ENCODE measurements at regions not wholly inside any gene's neighbourhood (a gene's known extent, or its start where the extent isn't known, plus 50 kb on each side); places are given as distances from the start of the nearest gene placed in this dataset.

DNA sequence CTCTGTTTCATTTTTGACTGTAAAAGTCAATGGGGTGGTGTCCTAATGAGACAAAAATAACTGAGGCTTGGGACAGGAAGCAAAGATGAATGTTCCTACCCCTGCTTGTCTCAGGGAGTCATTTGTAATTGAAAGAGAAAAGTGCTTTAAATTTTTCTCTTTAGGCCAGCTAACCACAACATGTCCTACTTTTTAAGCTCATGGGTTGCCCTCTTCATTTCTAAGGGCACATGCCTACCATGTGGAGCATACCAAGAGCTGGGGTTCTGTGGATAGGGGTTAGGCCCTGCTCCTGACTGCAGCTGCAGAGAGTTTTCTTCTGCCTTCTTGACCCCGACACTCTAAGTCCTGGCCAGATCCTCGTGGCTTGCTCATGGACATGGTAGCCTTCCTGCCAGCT is 96.8 kb upstream of the ARL4C start:
- peaks cover 19% of the 10 kb centered on the region; the same call in 1 of the 2 replicates for H3K9me3 ChIP-seq (ENCODE audit: insufficient read depth, low read length)
- no peak for DNase-seq (ENCODE audit: low read depth, low spot score)
- H3K27me3 ChIP-seq (ENCODE audit: insufficient read depth, insufficient read length): no peaks in the 10 kb centered on the region
- H3K4me1 ChIP-seq (ENCODE audit: insufficient read depth, insufficient read length): peaks cover 6% of the 10 kb centered on the region
- H3K4me3 ChIP-seq (ENCODE audit: insufficient read length, low read depth): no peak overlapping the region
- no peak overlapping the region for H3K9ac ChIP-seq (ENCODE audit: insufficient read length, low read depth)
- TF ChIP-seq SUZ12 (IDR thresholded peaks at IDR 0.05; ENCODE audit: extremely low read depth, insufficient read depth, insufficient read length): no peak
- no peak for TF ChIP-seq ZNF274 (IDR thresholded peaks at IDR 0.05; ENCODE audit: low read depth, low read length)
- TF ChIP-seq YY1 (IDR thresholded peaks at IDR 0.05; ENCODE audit: insufficient read depth, insufficient read length): no peak
- no peaks in the 10 kb centered on the region for H3K36me3 ChIP-seq (ENCODE audit: insufficient read depth, insufficient read length, low read length)

DNA sequence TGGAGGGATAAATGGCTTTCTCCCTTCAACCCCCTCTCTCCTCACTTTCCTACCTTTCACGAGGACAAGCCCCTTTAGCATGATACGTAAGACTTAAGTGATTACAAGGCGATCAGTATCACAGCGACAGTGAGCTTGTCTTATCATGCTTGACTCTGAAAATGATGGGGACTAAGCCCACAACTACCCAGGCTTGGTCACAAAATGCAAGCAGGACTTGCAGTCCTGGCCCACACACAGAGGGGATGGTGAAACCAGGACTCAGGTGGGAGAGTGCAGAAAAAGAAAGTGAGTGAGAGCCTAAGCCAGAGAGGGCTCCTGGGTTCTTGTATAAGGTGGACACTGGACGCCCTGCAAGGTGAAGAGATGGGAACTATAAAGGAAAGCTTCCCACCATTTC is 95.7 kb upstream of the ARL4C start:
- H3K4me3 ChIP-seq (ENCODE audit: insufficient read length, low read depth): no peak overlapping the region
- H3K27me3 ChIP-seq (ENCODE audit: insufficient read depth, insufficient read length): no peaks in the 10 kb centered on the region
- H3K9ac ChIP-seq (ENCODE audit: insufficient read length, low read depth): no peak overlapping the region
- peaks cover 5% of the 10 kb centered on the region for H3K4me1 ChIP-seq (ENCODE audit: insufficient read depth, insufficient read length)
- H3K9me3 ChIP-seq (ENCODE audit: insufficient read depth, low read length): peaks cover 23% of the 10 kb centered on the region; the same call in 1 of the 2 replicates
- no peak for DNase-seq (ENCODE audit: low read depth, low spot score)
- TF ChIP-seq ZNF274 (IDR thresholded peaks at IDR 0.05; ENCODE audit: low read depth, low read length) (no peak), SUZ12 (IDR thresholded peaks at IDR 0.05; ENCODE audit: extremely low read depth, insufficient read depth, insufficient read length) (no peak), YY1 (IDR thresholded peaks at IDR 0.05; ENCODE audit: insufficient read depth, insufficient read length) (no peak)
- H3K36me3 ChIP-seq (ENCODE audit: insufficient read depth, insufficient read length, low read length): no peaks in the 10 kb centered on the region

GRCh38 chr2:234590076-234590475 is 93.2 kb upstream of the ARL4C start:
- no peak for DNase-seq (ENCODE audit: low read depth, low spot score)
- Histone ChIP-seq H3K9me3 (ENCODE audit: insufficient read depth, low read length) (peaks cover 23% of the 10 kb centered on the region; the same call in 1 of the 2 replicates), H3K4me3 (ENCODE audit: insufficient read length, low read depth) (no peak overlapping the region), H3K9ac (ENCODE audit: insufficient read length, low read depth) (no peak overlapping the region), H3K4me1 (ENCODE audit: insufficient read depth, insufficient read length) (no peaks in the 10 kb centered on the region), H3K27me3 (ENCODE audit: insufficient read depth, insufficient read length) (no peaks in the 10 kb centered on the region), H3K36me3 (ENCODE audit: insufficient read depth, insufficient read length, low read length) (no peaks in the 10 kb centered on the region)
- TF ChIP-seq YY1 (IDR thresholded peaks at IDR 0.05; ENCODE audit: insufficient read depth, insufficient read length): no peak
- no peak for TF ChIP-seq ZNF274 (IDR thresholded peaks at IDR 0.05; ENCODE audit: low read depth, low read length)
- TF ChIP-seq SUZ12 (IDR thresholded peaks at IDR 0.05; ENCODE audit: extremely low read depth, insufficient read depth, insufficient read length): no peak

DNA sequence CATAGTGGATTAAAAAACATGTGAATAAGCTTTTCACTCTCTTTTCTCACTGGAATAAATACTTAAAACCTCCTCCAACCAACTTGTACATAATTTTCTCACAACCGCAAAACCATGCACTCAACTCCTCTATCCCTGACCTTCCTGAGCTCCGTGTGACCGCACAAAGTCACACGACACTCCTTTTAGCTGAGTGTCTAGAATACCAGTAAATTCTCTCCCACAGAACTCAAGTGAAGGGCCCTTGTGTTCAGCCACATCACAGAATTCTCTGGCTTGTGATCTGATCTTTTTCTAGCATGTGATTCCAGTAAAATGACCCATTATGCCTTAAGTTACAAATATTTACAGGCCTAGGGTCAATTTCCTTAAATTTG is 91.2 kb upstream of the ARL4C start:
- TF ChIP-seq SUZ12 (IDR thresholded peaks at IDR 0.05; ENCODE audit: extremely low read depth, insufficient read depth, insufficient read length) (no peak), YY1 (IDR thresholded peaks at IDR 0.05; ENCODE audit: insufficient read depth, insufficient read length) (no peak), ZNF274 (IDR thresholded peaks at IDR 0.05; ENCODE audit: low read depth, low read length) (no peak)
- H3K36me3 ChIP-seq (ENCODE audit: insufficient read depth, insufficient read length, low read length): no peaks in the 10 kb centered on the region
- H3K4me3 ChIP-seq (ENCODE audit: insufficient read length, low read depth): no peak overlapping the region
- 0 out of 2 replicates have a peak, but pooled peaks cover 9% of the 10 kb centered on the region for H3K9me3 ChIP-seq (ENCODE audit: insufficient read depth, low read length)
- H3K27me3 ChIP-seq (ENCODE audit: insufficient read depth, insufficient read length): no peaks in the 10 kb centered on the region
- DNase-seq (ENCODE audit: low read depth, low spot score): no peak
- H3K9ac ChIP-seq (ENCODE audit: insufficient read length, low read depth): no peak overlapping the region
- no peaks in the 10 kb centered on the region for H3K4me1 ChIP-seq (ENCODE audit: insufficient read depth, insufficient read length)

- DNase-seq (ENCODE audit: low read depth, low spot score): no peak
- H3K9ac ChIP-seq (ENCODE audit: insufficient read length, low read depth): no peak overlapping the region
- TF ChIP-seq ZNF274 (IDR thresholded peaks at IDR 0.05; ENCODE audit: low read depth, low read length) (no peak), YY1 (IDR thresholded peaks at IDR 0.05; ENCODE audit: insufficient read depth, insufficient read length) (no peak)
Measured at GRCh38 chr2:234587341-234588053, 90.6 kb upstream of the ARL4C start.

DNA sequence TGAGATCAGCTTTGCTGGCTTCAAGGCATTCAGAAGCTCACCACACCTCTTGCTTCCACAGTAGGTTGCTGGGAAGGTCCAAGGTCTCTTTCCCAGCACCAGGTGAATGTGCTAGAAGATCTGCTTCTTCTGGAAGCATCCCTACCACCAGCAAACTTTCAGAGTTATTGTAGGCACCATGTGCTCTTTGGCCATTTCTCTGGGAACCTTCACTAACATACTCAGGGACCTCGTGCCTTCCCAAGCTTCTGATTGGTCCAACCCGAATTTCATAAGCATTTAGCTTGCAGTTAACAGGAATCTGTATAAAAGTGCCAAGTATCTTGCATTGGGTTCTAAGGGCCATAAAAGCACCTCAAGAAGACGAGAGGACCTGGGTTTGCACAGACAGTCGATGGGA is 86.5 kb upstream of the ARL4C start:
- TF ChIP-seq ZNF274 (IDR thresholded peaks at IDR 0.05; ENCODE audit: low read depth, low read length) (no peak), SUZ12 (IDR thresholded peaks at IDR 0.05; ENCODE audit: extremely low read depth, insufficient read depth, insufficient read length) (no peak), YY1 (IDR thresholded peaks at IDR 0.05; ENCODE audit: insufficient read depth, insufficient read length) (no peak)
- DNase-seq (ENCODE audit: low read depth, low spot score): no peak
- Histone ChIP-seq H3K36me3 (ENCODE audit: insufficient read depth, insufficient read length, low read length) (no peaks in the 10 kb centered on the region), H3K4me1 (ENCODE audit: insufficient read depth, insufficient read length) (peaks cover 3% of the 10 kb centered on the region), H3K27me3 (ENCODE audit: insufficient read depth, insufficient read length) (no peaks in the 10 kb centered on the region), H3K9ac (ENCODE audit: insufficient read length, low read depth) (no peak overlapping the region), H3K9me3 (ENCODE audit: insufficient read depth, low read length) (0 out of 2 replicates have a peak, but pooled peaks cover 2% of the 10 kb centered on the region), H3K4me3 (ENCODE audit: insufficient read length, low read depth) (no peak overlapping the region)

More at GRCh38 chr2:234587341-234588053, 90.6 kb upstream of the ARL4C start:
- no peaks in the 10 kb centered on the region for H3K36me3 ChIP-seq (ENCODE audit: insufficient read depth, insufficient read length, low read length)
- no peaks in the 10 kb centered on the region for H3K27me3 ChIP-seq (ENCODE audit: insufficient read depth, insufficient read length)
- H3K4me3 ChIP-seq (ENCODE audit: insufficient read length, low read depth): no peak overlapping the region
- H3K4me1 ChIP-seq (ENCODE audit: insufficient read depth, insufficient read length): no peaks in the 10 kb centered on the region
- H3K9me3 ChIP-seq (ENCODE audit: insufficient read depth, low read length): 0 out of 2 replicates have a peak, but pooled peaks cover 9% of the 10 kb centered on the region

DNA sequence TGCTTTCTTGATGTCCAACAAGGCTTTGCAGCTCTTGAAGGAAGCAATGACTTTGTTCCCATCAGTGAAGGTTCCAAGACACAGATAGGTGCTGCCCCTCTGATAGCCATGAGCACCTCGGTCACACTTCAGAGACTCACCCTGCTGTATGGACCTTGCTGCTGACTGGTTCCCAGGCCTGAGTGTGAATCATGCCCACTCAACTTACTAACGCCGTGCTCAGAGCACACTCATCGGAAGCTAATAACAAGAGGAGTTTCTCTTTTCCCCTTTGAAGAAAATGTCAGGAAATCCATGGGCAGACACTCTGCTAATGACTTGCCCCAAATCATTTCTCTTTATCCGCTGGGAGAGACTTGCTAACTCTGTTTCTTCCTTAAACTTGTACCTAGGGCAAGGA is 83.8 kb upstream of the ARL4C start:
- TF ChIP-seq ZNF274 (IDR thresholded peaks at IDR 0.05; ENCODE audit: low read depth, low read length): no peak
- no peak for TF ChIP-seq SUZ12 (IDR thresholded peaks at IDR 0.05; ENCODE audit: extremely low read depth, insufficient read depth, insufficient read length)
- TF ChIP-seq YY1 (IDR thresholded peaks at IDR 0.05; ENCODE audit: insufficient read depth, insufficient read length): no peak
- H3K4me1 ChIP-seq (ENCODE audit: insufficient read depth, insufficient read length): peaks cover 3% of the 10 kb centered on the region
- no peaks in the 10 kb centered on the region for H3K27me3 ChIP-seq (ENCODE audit: insufficient read depth, insufficient read length)
- no peak overlapping the region for H3K4me3 ChIP-seq (ENCODE audit: insufficient read length, low read depth)
- H3K9me3 ChIP-seq (ENCODE audit: insufficient read depth, low read length): no peaks in the 10 kb centered on the region
- no peak for DNase-seq (ENCODE audit: low read depth, low spot score)
- no peak overlapping the region for H3K9ac ChIP-seq (ENCODE audit: insufficient read length, low read depth)
- no peaks in the 10 kb centered on the region for H3K36me3 ChIP-seq (ENCODE audit: insufficient read depth, insufficient read length, low read length)

All from NT2/D1 (cell line).